HG03469 (cell line): ENCODE measurements at regions not wholly inside any gene's neighbourhood (a gene's known extent, or its start where the extent isn't known, plus 50 kb on each side); places are given as distances from the start of the nearest gene placed in this dataset.
"Not testable (repeated sequence)": the region's sequence is repeated elsewhere in the genome, so short reads cannot be mapped to it uniquely, and the experiment has no call there.

ENCODE experiments used
- ATAC-seq: cut with Tn5 transposase; IDR thresholded peaks from one replicate; pipeline ENCODE4 v1.9.1; 2021; ENCODE audit warnings: mild to moderate bottlenecking, moderate library complexity, moderate number of reproducible peaks; ENCODE audit not compliant: unreplicated experiment

- no peak for ATAC-seq
Measured at GRCh38 chr6:167229586-167229985, 61.5 kb upstream of the UNC93A start.

- ATAC-seq: no peak
Measured at GRCh38 chr6:167230288-167230687, 60.8 kb upstream of the UNC93A start.

GRCh38 chr6:167232356-167232755 is 58.8 kb upstream of the UNC93A start:
- no peak for ATAC-seq

- ATAC-seq: no peak
Measured at GRCh38 chr6:167233490-167233889, 57.6 kb upstream of the UNC93A start.

- not testable (repeated sequence) for ATAC-seq
Measured at GRCh38 chr6:167234576-167234975, 56.5 kb upstream of the UNC93A start.

- ATAC-seq: no peak
Measured at GRCh38 chr6:167235005-167235404, 56.1 kb upstream of the UNC93A start.

- ATAC-seq: no peak
Measured at GRCh38 chr6:167235421-167236238, 55.5 kb upstream of the UNC93A start.

GRCh38 chr6:167236239-167236571 is 54.9 kb upstream of the UNC93A start:
- no peak for ATAC-seq

GRCh38 chr6:167237438-167238145 is 53.5 kb upstream of the UNC93A start:
- no peak for ATAC-seq

- ATAC-seq: no peak
Measured at GRCh38 chr6:167238146-167238693, 52.9 kb upstream of the UNC93A start.

- no peak for ATAC-seq
Measured at GRCh38 chr6:167238694-167239467, 52.2 kb upstream of the UNC93A start.

GRCh38 chr6:167239470-167239869 is 51.6 kb upstream of the UNC93A start:
- not testable (repeated sequence) for ATAC-seq

GRCh38 chr6:167240034-167240541 is 51.0 kb upstream of the UNC93A start:
- ATAC-seq: no peak
